Upper lobe of right lung (tissue), 1 donor: ENCODE measurements at regions not wholly inside any gene's neighbourhood (a gene's known extent, or its start where the extent isn't known, plus 50 kb on each side); places are given as distances from the start of the nearest gene placed in this dataset.

Source experiments
- ATAC-seq: fragments of 200-7000 bp; cut with Tn5 transposase; one replicate; pipeline ENCODE4 v1.9.1; 2020; ENCODE audit warnings: mild to moderate bottlenecking, moderate library complexity
- DNase-seq: peaks from one replicate; pipeline ENCODE4 v3.0.0-alpha.2; 2020
- H3K27ac ChIP-seq: fragments of 200-600 bp; one replicate; pipeline ENCODE4 v1.8.0; 2022
- H3K27me3 ChIP-seq: fragments of 200-600 bp; one replicate; pipeline ENCODE4 v1.8.0; 2022; ENCODE audit warnings: mild to moderate bottlenecking
- H3K36me3 ChIP-seq: fragments of 200-600 bp; one replicate; pipeline ENCODE4 v1.8.0; 2022
- H3K4me1 ChIP-seq: fragments of 200-600 bp; one replicate; pipeline ENCODE4 v1.8.0; 2022
- H3K4me3 ChIP-seq: fragments of 200-600 bp; one replicate; pipeline ENCODE4 v1.8.0; 2022; ENCODE audit warnings: mild to moderate bottlenecking
- H3K9me3 ChIP-seq: fragments of 200-600 bp; one replicate; pipeline ENCODE4 v1.8.0; 2022
- CTCF ChIP-seq: fragments of 200-600 bp; IDR thresholded peaks from one replicate; pipeline ENCODE4 v1.8.0; 2022; ENCODE audit warnings: antibody characterized with exemption
- intact Hi-C: fragments of 100-400 bp; cut with DNase I; formaldehyde crosslinking; loops from one replicate; pipeline ENCODE4 v1.11.0; 2022
- donor health status: DM: no; HTN: yes; CAD: no; lungs with severe emphysema.

- Histone ChIP-seq H3K4me3 (no peak overlapping the region), H3K27ac (no peak overlapping the region), H3K27me3 (no peaks in the 10 kb centered on the region), H3K4me1 (no peaks in the 10 kb centered on the region), H3K9me3 (no peaks in the 10 kb centered on the region), H3K36me3 (no peaks in the 10 kb centered on the region)
- no peak for TF ChIP-seq CTCF
- intact Hi-C loops: no loop called here
- ATAC-seq (no peak), DNase-seq (no peak)
Measured at GRCh38 chr14:96633096-96633495, 130.9 kb downstream of the PAPOLA start.

GRCh38 chr14:96634481-96634880, 132.3 kb downstream of the PAPOLA start:
- no peak overlapping the region for H3K4me3 ChIP-seq
- no peaks in the 10 kb centered on the region for H3K9me3 ChIP-seq
- DNase-seq (no peak), ATAC-seq (no peak)
- H3K27ac ChIP-seq: no peak overlapping the region
- H3K36me3 ChIP-seq: no peaks in the 10 kb centered on the region
- no peaks in the 10 kb centered on the region for H3K27me3 ChIP-seq
- H3K4me1 ChIP-seq: no peaks in the 10 kb centered on the region
- intact Hi-C loops: no loop called here
- no peak for TF ChIP-seq CTCF

GRCh38 chr14:96634896-96635295, 132.7 kb downstream of the PAPOLA start:
- ATAC-seq (no peak), DNase-seq (no peak)
- intact Hi-C loops: no loop called here

GRCh38 chr14:96635850-96636249, 133.7 kb downstream of the PAPOLA start:
- Histone ChIP-seq H3K4me3 (no peak overlapping the region), H3K27me3 (no peaks in the 10 kb centered on the region), H3K4me1 (no peaks in the 10 kb centered on the region), H3K27ac (no peak overlapping the region), H3K9me3 (no peaks in the 10 kb centered on the region), H3K36me3 (no peaks in the 10 kb centered on the region)
- intact Hi-C loops: no loop called here
- DNase-seq: no peak
- no peak for ATAC-seq
- no peak for TF ChIP-seq CTCF

More at GRCh38 chr14:96634896-96635295, 132.7 kb downstream of the PAPOLA start:
- Histone ChIP-seq H3K27ac (no peak overlapping the region), H3K9me3 (no peaks in the 10 kb centered on the region), H3K4me1 (no peaks in the 10 kb centered on the region), H3K4me3 (no peak overlapping the region), H3K36me3 (no peaks in the 10 kb centered on the region), H3K27me3 (no peaks in the 10 kb centered on the region)
- no peak for TF ChIP-seq CTCF

- Histone ChIP-seq H3K4me1 (no peaks in the 10 kb centered on the region), H3K9me3 (no peaks in the 10 kb centered on the region), H3K36me3 (no peaks in the 10 kb centered on the region), H3K4me3 (no peak overlapping the region), H3K27ac (no peak overlapping the region), H3K27me3 (no peaks in the 10 kb centered on the region)
- ATAC-seq: no peak
- intact Hi-C loops: no loop called here
- no peak for TF ChIP-seq CTCF
- DNase-seq: peak; percentile 45
Measured at GRCh38 chr14:96637521-96637920, 135.3 kb downstream of the PAPOLA start.
